H9 (cell line): ENCODE measurements at regions not wholly inside any gene's neighbourhood (a gene's known extent, or its start where the extent isn't known, plus 50 kb on each side); places are given as distances from the start of the nearest gene placed in this dataset.

Experiments
- DNase-seq: peaks from one replicate; pipeline ENCODE4 v3.0.0-alpha.2; 2017
- H2AFZ ChIP-seq: one replicate; pipeline ENCODE4 v1.6.1; 2013; ENCODE audit warnings: mild to moderate bottlenecking, low read length, control low read depth, moderate library complexity
- H2AK5ac ChIP-seq: 2 replicates; pipeline ENCODE4 v1.6.1; 2013; ENCODE audit warnings: low read length, control low read depth, mixed read lengths; ENCODE audit not compliant: insufficient read length
- H2BK120ac ChIP-seq: one replicate; pipeline ENCODE4 v1.6.1; 2013; ENCODE audit warnings: low read depth, mild to moderate bottlenecking, low read length, control low read depth, inconsistent platforms; ENCODE audit not compliant: poor library complexity, severe bottlenecking
- H2BK12ac ChIP-seq: 2 replicates; pipeline ENCODE4 v1.6.1; 2013; ENCODE audit warnings: low read length, control low read depth, mixed read lengths, low read depth; ENCODE audit not compliant: insufficient read length
- H2BK15ac ChIP-seq: 2 replicates; pipeline ENCODE4 v1.6.1; 2013; ENCODE audit warnings: low read depth, low read length, control low read depth
- H2BK20ac ChIP-seq: one replicate; pipeline ENCODE4 v1.6.1; 2013; ENCODE audit warnings: low read depth, mild to moderate bottlenecking, low read length, control low read depth, inconsistent platforms; ENCODE audit not compliant: poor library complexity, severe bottlenecking
- H2BK5ac ChIP-seq: 2 replicates; pipeline ENCODE4 v1.6.1; 2013; ENCODE audit warnings: low read length, control low read depth, mixed read lengths; ENCODE audit not compliant: insufficient read length
- H3K14ac ChIP-seq: 2 replicates; pipeline ENCODE4 v1.6.1; 2013; ENCODE audit warnings: low read length, control low read depth; ENCODE audit not compliant: insufficient read depth
- H3K18ac ChIP-seq: 2 replicates; pipeline ENCODE4 v1.6.1; 2013; ENCODE audit warnings: low read depth, mild to moderate bottlenecking, mixed read lengths, low read length, control low read depth; ENCODE audit not compliant: insufficient read length
- H3K23ac ChIP-seq: 2 replicates; pipeline ENCODE4 v1.6.1; 2013; ENCODE audit warnings: low read length, control low read depth, mixed read lengths, low read depth; ENCODE audit not compliant: insufficient read length
- H3K23me2 ChIP-seq: 2 replicates; pipeline ENCODE4 v1.6.1; 2013; ENCODE audit warnings: low read depth, mild to moderate bottlenecking, mixed read lengths, low read length, control low read depth; ENCODE audit not compliant: insufficient read length, poor library complexity, severe bottlenecking
- H3K27ac ChIP-seq: 2 replicates; pipeline ENCODE4 v1.5.1; 2013; ENCODE audit warnings: low read length, control low read depth, mixed read lengths, low read depth; ENCODE audit not compliant: insufficient read length
- H3K27me3 ChIP-seq: 2 replicates; pipeline ENCODE4 v1.6.1; 2013; ENCODE audit warnings: low read length, control low read depth, inconsistent platforms; ENCODE audit not compliant: insufficient read depth
- H3K4ac ChIP-seq: 2 replicates; pipeline ENCODE4 v1.6.1; 2013; ENCODE audit warnings: low read depth, mild to moderate bottlenecking, control low read depth, inconsistent platforms, low read length, moderate library complexity
- H3K4me1 ChIP-seq: 2 replicates; pipeline ENCODE4 v1.6.1; 2013; ENCODE audit warnings: low read length, control low read depth, inconsistent platforms; ENCODE audit not compliant: insufficient read depth
- H3K4me2 ChIP-seq: 2 replicates; pipeline ENCODE4 v1.6.1; 2013; ENCODE audit warnings: low read length, control low read depth, mixed read lengths; ENCODE audit not compliant: insufficient read length, insufficient read depth
- H3K56ac ChIP-seq: 2 replicates; pipeline ENCODE4 v1.6.1; 2013; ENCODE audit warnings: low read depth, mild to moderate bottlenecking, mixed read lengths, low read length, control low read depth; ENCODE audit not compliant: insufficient read length
- H3K79me1 ChIP-seq: 2 replicates; pipeline ENCODE4 v1.6.1; 2013; ENCODE audit warnings: low read depth, mild to moderate bottlenecking, moderate library complexity, low read length, control low read depth, inconsistent platforms; ENCODE audit not compliant: insufficient read depth, poor library complexity, severe bottlenecking
- H3K79me2 ChIP-seq: 2 replicates; pipeline ENCODE4 v1.6.1; 2013; ENCODE audit warnings: low read length, control low read depth, inconsistent platforms; ENCODE audit not compliant: insufficient read depth
- H3K9ac ChIP-seq: 2 replicates; pipeline ENCODE4 v1.6.1; 2013; ENCODE audit warnings: low read length, control low read depth, mixed read lengths; ENCODE audit not compliant: insufficient read length; ENCODE audit errors: extremely low read depth
- H3K9me3 ChIP-seq: one replicate; pipeline ENCODE4 v1.6.1; 2013; ENCODE audit warnings: low read depth, low read length, inconsistent platforms; ENCODE audit not compliant: control insufficient read depth
- H3T11ph ChIP-seq: one replicate; pipeline ENCODE4 v1.6.1; 2013; ENCODE audit warnings: mild to moderate bottlenecking, low read length, control low read depth, inconsistent platforms
- H4K20me1 ChIP-seq: one replicate; pipeline ENCODE4 v1.6.1; 2013; ENCODE audit not compliant: control insufficient read depth, insufficient read length, insufficient read depth
- H4K5ac ChIP-seq: 2 replicates; pipeline ENCODE4 v1.6.1; 2013; ENCODE audit warnings: low read depth, mild to moderate bottlenecking, mixed read lengths, low read length, control low read depth; ENCODE audit not compliant: insufficient read length
- H4K8ac ChIP-seq: replicated peaks from 2 replicates; pipeline ENCODE4 v1.6.1; 2013; ENCODE audit warnings: low read length, control low read depth, mixed read lengths, low read depth; ENCODE audit not compliant: insufficient read length
- H4K91ac ChIP-seq: 2 replicates; pipeline ENCODE4 v1.6.1; 2013; ENCODE audit warnings: low read depth, mild to moderate bottlenecking, moderate library complexity, mixed read lengths, low read length, control low read depth; ENCODE audit not compliant: insufficient read length
- H3K27ac Mint-ChIP-seq, 3 experiments: 2 replicates in 2 of 3; 3 replicates in 1 of 3; pipeline ENCODE4 v1.8.0; 2020 to 2021; ENCODE audit warnings: mixed read lengths in 3 of 3, mild to moderate bottlenecking in 1 of 3, moderate library complexity in 1 of 3
- H3K27me3 Mint-ChIP-seq: 2 replicates; pipeline ENCODE4 v1.8.0; 2021; ENCODE audit warnings: low read depth, mild to moderate bottlenecking, moderate library complexity, mixed read lengths
- H3K36me3 Mint-ChIP-seq, 3 experiments: 2 replicates in 2 of 3; 3 replicates in 1 of 3; pipeline ENCODE4 v1.8.0; 2020 to 2021; ENCODE audit warnings: low read depth in 3 of 3, mixed read lengths in 3 of 3; ENCODE audit not compliant: insufficient read depth in 1 of 3
- H3K4me1 Mint-ChIP-seq, 2 experiments: 2 replicates each; pipeline ENCODE4 v1.8.0; 2020; ENCODE audit warnings: mixed read lengths in 2 of 2
- H3K4me3 Mint-ChIP-seq, 2 experiments: 2 replicates in 1 of 2; 3 replicates in 1 of 2; pipeline ENCODE4 v1.8.0; 2020 to 2021; ENCODE audit warnings: mild to moderate bottlenecking in 2 of 2, mixed read lengths in 2 of 2, moderate library complexity in 1 of 2
- H3K9me3 Mint-ChIP-seq, 2 experiments: 2 replicates in 1 of 2; 3 replicates in 1 of 2; pipeline ENCODE4 v1.8.0; 2020; ENCODE audit warnings: mild to moderate bottlenecking in 2 of 2, mixed read lengths in 2 of 2, moderate library complexity in 1 of 2
- CTCF ChIP-seq: fragments of 200-600 bp; sonication (generic); conservative IDR thresholded peaks from 3 replicates; pipeline ENCODE4 v1.8.0; 2021; ENCODE audit warnings: antibody characterized with exemption, mild to moderate bottlenecking
- WGBS: extraction: QIAGEN DNeasy Blood & Tissue Kit; methylation state at CpG from one replicate; pipeline ENCODE4 v1.1.7; 2013; ENCODE audit warnings: missing lambda C conversion rate, low lambda C conversion rate, mixed read lengths; ENCODE audit not compliant: insufficient read length; ENCODE audit errors: extremely low coverage; 5-methylcytosine and 5-hydroxymethylcytosine counted together

DNA sequence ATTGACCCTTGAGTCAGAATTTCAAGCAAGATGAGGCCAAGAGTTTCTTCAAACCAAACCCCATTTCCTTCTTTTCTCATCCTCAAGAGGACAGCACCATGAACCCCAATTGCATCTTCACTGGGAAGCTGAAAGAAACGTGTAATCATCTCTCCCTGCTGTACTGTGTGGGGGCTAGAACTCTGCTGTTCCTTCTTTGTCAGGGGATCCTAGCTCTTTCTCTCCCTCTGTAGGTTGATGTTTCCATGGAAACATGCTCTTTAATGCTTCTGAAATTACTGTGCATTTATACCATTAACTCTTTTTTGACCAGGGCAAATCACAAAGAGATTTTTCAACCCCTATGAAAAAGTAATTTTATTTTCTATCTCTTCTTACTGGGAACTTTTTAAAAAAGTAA, 295.1 kb downstream of the GRIN2B start:
- no peaks in the 10 kb centered on the region for H3K79me2 ChIP-seq
- no peak overlapping the region for H2BK120ac ChIP-seq
- H3K9me3 ChIP-seq: no peaks in the 10 kb centered on the region
- H3K14ac ChIP-seq: no peak overlapping the region
- no peaks in the 10 kb centered on the region for H3K27me3 ChIP-seq
- no peak overlapping the region for H3K23ac ChIP-seq
- H3K27ac Mint-ChIP-seq: no peak overlapping the region
- H3K27ac ChIP-seq: no peak overlapping the region
- H4K20me1 ChIP-seq: no peaks in the 10 kb centered on the region
- no peak overlapping the region for H2AK5ac ChIP-seq
- H3K4me1 Mint-ChIP-seq: no peaks in the 10 kb centered on the region
- no peak overlapping the region for H3K56ac ChIP-seq
- no peak overlapping the region for H2BK5ac ChIP-seq
- H2BK12ac ChIP-seq: no peak overlapping the region
- no peak overlapping the region for H4K5ac ChIP-seq
- no peak overlapping the region for H2BK15ac ChIP-seq
- no peak overlapping the region for H3K4ac ChIP-seq
- no peaks in the 10 kb centered on the region for H3K4me1 ChIP-seq
- no peak overlapping the region for H3T11ph ChIP-seq
- H3K18ac ChIP-seq: no peak overlapping the region
- peaks cover 7% of the 10 kb centered on the region; the same call in 1 of the 2 replicates for H3K27me3 Mint-ChIP-seq
- H3K36me3 Mint-ChIP-seq: no peaks in the 10 kb centered on the region; a peak in 1 of 7 replicates
- no peak for TF ChIP-seq CTCF
- no peak overlapping the region for H4K8ac ChIP-seq
- DNase-seq: no peak
- no peak overlapping the region for H2BK20ac ChIP-seq
- H3K4me2 ChIP-seq: no peak overlapping the region
- H4K91ac ChIP-seq: no peak overlapping the region
- no CpG with 5 or more reads among the region's 1 CpG for WGBS
- no peak overlapping the region for H3K4me3 Mint-ChIP-seq
- no peaks in the 10 kb centered on the region for H3K23me2 ChIP-seq
- H3K9me3 Mint-ChIP-seq: no peaks in the 10 kb centered on the region
- no peaks in the 10 kb centered on the region for H3K79me1 ChIP-seq
- H3K9ac ChIP-seq: no peak overlapping the region
- H2AFZ ChIP-seq: no peak overlapping the region
